Left lobe of liver (tissue), 2 donors: ENCODE measurements at regions not wholly inside any gene's neighbourhood (a gene's known extent, or its start where the extent isn't known, plus 50 kb on each side); places are given as distances from the start of the nearest gene placed in this dataset.

ENCODE experiments used
- ATAC-seq: fragments of 200-7000 bp; cut with Tn5 transposase; one replicate; pipeline ENCODE4 v1.9.1; 2020; ENCODE audit warnings: mild to moderate bottlenecking, moderate library complexity
- DNase-seq: peaks from one replicate; pipeline ENCODE4 v3.0.0-alpha.2; 2020; ENCODE audit warnings: low spot score
- donor health status: DM: no; HTN: no; CAD: no; lungs with moderate emphysema.
- donor health status: DM: no; HTN: yes; CAD: no.

- DNase-seq (no peak), ATAC-seq (no peak)
Measured at GRCh38 chr10:121290674-121291073, 307.6 kb downstream of the FGFR2 start.

GRCh38 chr10:121291376-121291775, 306.9 kb downstream of the FGFR2 start:
- ATAC-seq (no peak), DNase-seq (no peak)

- ATAC-seq (no peak), DNase-seq (no peak)
Measured at GRCh38 chr10:121291823-121292222, 306.4 kb downstream of the FGFR2 start.

DNA sequence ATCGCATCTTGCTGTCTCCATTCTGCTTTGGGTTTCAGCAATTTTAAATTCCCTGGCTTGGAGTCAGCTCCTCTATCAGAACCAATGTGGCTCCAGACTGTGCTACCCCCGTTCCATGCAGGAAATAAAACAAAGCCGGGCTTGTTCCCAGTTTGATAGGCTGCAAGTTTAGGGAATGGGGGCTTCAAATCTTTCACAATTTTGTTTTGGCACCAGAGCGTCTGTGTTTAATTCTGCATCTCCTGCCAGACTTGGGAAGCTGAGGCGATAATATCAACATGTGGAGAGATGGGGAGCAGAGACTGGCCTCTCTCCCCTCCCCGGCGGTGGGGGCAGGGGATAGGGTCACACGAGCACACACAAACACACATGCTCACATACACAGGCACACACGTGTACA, 305.9 kb downstream of the FGFR2 start:
- ATAC-seq (no peak), DNase-seq (no peak)

- DNase-seq: no peak
- no peak for ATAC-seq
Measured at GRCh38 chr10:121293110-121293509, 305.1 kb downstream of the FGFR2 start.

DNA sequence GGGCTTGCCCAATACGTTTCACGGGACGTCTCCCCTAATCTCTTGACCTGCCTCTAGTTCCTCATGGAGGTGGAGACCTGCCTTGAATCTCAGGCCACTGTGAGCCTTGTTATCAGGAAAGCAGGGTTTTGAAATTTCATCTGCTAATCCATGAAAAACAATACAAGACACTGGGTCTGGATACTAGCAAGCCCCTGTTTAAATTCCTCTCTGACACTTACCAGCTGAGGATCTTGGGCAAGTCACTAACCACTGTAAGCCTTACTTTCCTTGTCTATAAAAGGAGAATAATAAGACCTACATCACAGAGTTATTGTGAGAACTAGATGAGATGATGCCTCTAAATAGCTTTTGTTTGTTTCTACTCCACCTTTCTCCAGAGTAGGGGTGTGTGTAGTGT, 303.6 kb downstream of the FGFR2 start:
- ATAC-seq: no peak
- DNase-seq: no peak

GRCh38 chr10:121296378-121296777, 301.9 kb downstream of the FGFR2 start:
- DNase-seq (no peak), ATAC-seq (no peak)

DNA sequence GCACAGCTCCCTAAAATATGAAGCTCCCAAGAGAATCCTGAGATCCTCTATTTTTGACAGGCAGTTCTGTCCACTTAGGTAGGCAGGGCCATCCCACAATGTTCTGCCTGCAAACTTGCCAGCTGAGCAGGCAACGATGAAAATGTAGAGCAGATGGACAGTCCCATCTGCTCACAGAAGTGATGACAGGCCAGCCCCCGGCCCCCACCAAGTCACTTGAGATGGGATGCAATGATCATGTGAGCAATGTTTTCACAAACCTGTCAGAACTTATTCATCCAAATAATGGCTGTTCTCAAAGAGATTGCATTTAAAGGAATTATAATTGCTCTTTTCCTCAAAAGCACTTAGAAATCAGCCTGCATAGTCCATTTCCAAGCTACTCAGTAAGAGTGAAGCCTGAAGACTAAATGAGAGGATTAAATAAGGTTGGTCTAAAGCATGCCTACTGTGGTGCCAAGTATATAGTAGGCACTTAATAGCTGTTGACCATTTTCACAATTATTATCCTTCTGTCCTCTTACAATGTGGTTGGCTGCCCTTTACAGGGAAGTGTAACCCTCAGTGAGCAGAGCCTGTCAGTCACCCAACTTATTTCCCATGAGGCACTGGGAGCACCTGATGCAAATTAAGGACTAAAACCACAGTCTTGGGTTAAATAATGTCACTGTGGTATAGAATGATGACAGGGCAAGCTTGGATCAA, 301.2 kb downstream of the FGFR2 start:
- no peak for DNase-seq
- no peak for ATAC-seq

DNA sequence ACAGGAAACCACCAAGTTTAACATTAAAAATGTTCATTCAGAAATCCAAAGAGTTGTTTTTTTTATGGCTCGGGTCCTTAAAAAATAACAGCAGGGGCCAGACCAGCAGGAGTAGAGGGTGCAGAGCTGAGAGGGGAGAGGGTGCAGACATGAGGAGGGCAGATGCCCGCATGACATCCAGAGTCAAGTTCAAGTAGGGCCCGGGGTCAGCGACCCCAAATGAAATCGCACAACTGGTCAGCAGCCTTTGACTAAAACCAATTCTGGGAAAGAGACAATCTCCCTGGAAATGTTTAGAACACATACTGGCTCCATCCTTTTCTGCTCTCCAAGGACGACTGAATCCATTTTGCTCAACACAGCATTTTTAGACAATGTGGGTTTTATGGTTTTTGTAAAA, 297.5 kb downstream of the FGFR2 start:
- DNase-seq (no peak), ATAC-seq (no peak)

- no peak for ATAC-seq
Measured at GRCh38 chr10:121302541-121303180, 295.6 kb downstream of the FGFR2 start.

DNA sequence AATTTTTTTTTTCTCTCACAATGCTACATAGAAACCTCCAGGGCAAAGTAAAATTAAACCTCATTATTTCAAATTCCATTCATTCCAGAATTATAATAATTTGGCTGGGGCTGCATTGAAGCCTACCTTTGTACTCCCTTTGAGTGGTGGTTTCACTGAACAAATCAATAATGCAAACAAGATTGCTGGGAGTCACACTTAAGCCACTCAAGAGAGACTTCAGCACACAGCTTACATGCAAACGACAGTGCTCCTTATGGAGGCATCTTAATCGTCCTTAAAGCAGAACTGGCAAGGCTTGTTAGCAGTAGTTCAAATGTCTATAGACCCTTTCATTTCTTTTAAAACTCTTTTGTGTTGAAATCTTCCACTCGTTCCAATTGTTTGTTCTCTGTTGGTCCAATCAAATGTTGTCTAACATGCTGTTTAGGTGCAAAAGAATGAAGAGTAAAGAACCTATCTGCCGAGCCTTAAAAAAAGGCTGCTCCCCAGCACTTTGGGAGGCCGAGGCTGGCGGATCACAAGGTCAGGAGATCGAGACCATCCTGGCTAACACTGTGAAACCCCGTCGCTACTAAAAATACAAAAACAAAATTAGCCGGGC, 294.9 kb downstream of the FGFR2 start:
- ATAC-seq: peak; percentile 92
- no peak for DNase-seq

More at GRCh38 chr10:121302541-121303180, 295.6 kb downstream of the FGFR2 start:
- DNase-seq: no peak

DNA sequence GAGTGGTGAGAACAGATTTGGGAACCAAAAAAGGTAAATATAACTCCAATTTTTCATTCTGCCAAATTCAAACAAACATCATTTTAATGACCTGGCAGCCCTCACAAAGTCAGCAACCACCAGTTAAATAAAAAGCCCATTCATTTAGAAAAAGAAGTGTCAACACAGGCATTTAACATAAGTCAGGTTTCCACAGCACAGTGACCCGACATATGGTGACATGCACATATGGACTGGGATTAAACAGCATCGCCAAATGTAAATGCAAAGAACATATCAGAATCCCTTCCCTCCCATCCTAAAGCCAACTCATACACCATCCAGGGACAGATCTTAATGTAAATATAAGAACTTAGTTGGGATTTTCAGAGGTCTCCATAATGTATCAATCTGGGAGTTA, 293.2 kb downstream of the FGFR2 start:
- no peak for DNase-seq
- ATAC-seq: no peak

- DNase-seq (no peak), ATAC-seq (no peak)
Measured at GRCh38 chr10:121306159-121306673, 292.0 kb downstream of the FGFR2 start.

GRCh38 chr10:121307411-121307980, 290.7 kb downstream of the FGFR2 start:
- DNase-seq (no peak), ATAC-seq (no peak)

GRCh38 chr10:121308020-121308419, 290.2 kb downstream of the FGFR2 start:
- no peak for DNase-seq
- ATAC-seq: no peak

- ATAC-seq: no peak
- no peak for DNase-seq
Measured at GRCh38 chr10:121309164-121309563, 289.1 kb downstream of the FGFR2 start.

- no peak for ATAC-seq
- DNase-seq: no peak
Measured at GRCh38 chr10:121310151-121310711, 288.0 kb downstream of the FGFR2 start.

DNA sequence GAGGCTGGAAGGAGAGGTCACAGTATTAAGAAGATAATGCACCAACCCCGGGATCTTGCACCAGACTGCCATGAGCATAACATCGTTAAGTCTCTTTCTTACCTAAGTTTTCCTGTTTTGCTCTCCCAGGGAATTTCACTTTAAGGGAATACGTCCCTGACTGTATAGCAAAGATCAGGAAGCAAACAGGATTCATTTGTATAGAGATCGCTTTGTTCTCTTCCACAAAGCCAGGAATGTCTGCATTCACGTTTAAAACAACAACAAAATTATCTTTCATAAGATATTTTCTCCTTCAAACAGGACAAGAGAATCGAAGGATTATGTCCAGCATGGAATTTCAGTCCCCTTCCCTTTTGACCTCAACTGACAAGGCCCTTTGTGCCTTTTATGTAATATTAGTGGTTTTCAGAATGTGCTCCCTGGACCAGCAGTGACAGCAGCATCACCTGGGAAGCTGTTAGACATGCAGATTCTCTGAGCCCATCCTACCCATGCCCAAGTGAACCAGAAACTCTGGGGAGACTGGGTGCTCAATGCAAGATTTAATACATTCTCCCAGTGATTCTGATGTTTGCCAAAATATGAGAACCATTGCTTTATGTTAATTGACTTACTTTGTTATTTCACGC, 286.3 kb downstream of the FGFR2 start:
- ATAC-seq: no peak
- no peak for DNase-seq

DNA sequence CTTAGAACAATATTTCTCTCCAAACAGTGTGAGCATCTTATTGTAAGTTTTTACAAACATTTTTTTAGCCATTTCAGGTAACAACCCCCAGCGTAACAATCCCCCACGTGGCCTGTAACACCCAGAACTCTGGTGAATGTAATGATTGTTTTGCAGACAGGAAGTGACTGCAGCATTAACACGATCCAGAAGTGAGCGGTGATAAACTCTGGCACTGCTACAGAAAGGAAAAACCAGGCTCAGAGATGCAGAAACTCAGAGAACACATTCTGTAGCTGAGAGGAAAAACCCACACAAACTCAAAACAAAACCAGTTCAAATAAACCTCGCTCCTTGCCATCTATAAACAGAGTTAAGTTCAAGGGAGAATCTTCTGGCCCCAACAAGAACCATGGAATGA, 285.7 kb downstream of the FGFR2 start:
- DNase-seq (no peak), ATAC-seq (no peak)

DNA sequence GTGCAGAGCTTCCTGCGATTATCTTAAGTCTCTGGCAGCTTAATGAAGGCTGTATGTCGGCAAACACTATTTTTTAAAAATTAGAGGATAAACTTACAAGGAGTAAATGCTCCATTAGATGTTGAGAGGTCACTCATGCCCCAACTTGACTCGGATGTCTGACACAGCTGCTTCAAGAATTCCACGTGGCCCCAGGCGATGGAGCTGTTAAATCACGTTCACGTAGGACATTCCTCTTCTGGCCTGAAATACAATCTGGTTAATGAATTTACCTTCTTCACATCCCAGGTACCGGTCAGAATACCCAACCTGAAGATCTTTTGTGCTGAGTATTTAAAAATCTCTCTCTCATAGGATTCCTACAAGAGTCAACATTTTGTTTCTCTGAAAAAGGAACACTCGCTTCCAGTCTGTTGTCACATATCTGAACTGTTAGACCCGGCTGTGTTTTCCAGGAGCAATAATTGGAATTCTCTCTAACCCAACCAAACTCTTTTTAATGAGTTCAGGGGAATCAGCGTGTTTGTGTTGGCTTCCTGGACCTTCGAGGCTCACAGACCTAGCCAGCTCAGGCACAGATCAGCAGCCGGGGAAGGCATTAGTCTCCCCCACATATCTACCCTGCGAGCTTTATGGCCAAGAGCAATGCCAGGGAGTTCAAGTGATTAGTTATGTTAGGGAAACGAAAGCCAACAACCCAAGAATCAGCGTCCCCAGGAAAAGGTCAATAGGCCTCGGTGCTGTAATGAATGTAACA, 284.9 kb downstream of the FGFR2 start:
- DNase-seq (no peak), ATAC-seq (no peak)
